Panc1 (cell line): ENCODE measurements at regions not wholly inside any gene's neighbourhood (a gene's known extent, or its start where the extent isn't known, plus 50 kb on each side); places are given as distances from the start of the nearest gene placed in this dataset.

Experiments
- ATAC-seq: fragments of 200-7000 bp; cut with Tn5 transposase; 2 replicates; pipeline ENCODE4 v1.9.1; 2020; ENCODE audit warnings: mild to moderate bottlenecking, moderate library complexity
- BruUV-seq: library from RNA; stranded (reverse); fragments of 400-500 nt; replicated peaks from 2 replicates; lab custom pipeline; 2021; lab: Mats Ljungman, UMichigan
- CTCF ChIA-PET: fragments of 300-600 bp; sonication (Branson Sonifier 250); formaldehyde crosslinking; loops from one replicate; lab custom pipeline; 2022; ENCODE audit warnings: antibody characterized with exemption; lab: Charles Lee
- POLR2A ChIA-PET: fragments of 300-600 bp; sonication (Branson Sonifier 250); formaldehyde crosslinking; loops from one replicate; lab custom pipeline; 2022; ENCODE audit warnings: antibody characterized with exemption; lab: Charles Lee
- DNase-seq: peaks from one replicate; pipeline ENCODE4 v3.0.0-alpha.2; 2010; ENCODE audit warnings: low read depth, low spot score
- H3K27ac ChIP-seq: 2 replicates; pipeline ENCODE4 v1.5.1; 2011; ENCODE audit warnings: mild to moderate bottlenecking, low read length, inconsistent platforms
- H3K27me3 ChIP-seq: fragments of 200-500 bp; sonication (Bioruptor generic); 2 replicates; pipeline ENCODE4 v1.6.0; 2014; ENCODE audit warnings: low read length, inconsistent platforms; ENCODE audit not compliant: control insufficient read depth, insufficient read depth
- H3K36me3 ChIP-seq: fragments of 200-500 bp; sonication (Bioruptor generic); 2 replicates; pipeline ENCODE4 v1.5.1; 2014; ENCODE audit warnings: inconsistent platforms, mild to moderate bottlenecking, low read length, moderate library complexity; ENCODE audit not compliant: control insufficient read depth, insufficient read depth
- H3K4me1 ChIP-seq: 2 replicates; pipeline ENCODE4 v1.5.1; 2011; ENCODE audit warnings: inconsistent platforms, mild to moderate bottlenecking, low read length, moderate library complexity; ENCODE audit not compliant: control insufficient read depth, insufficient read depth
- H3K4me3 ChIP-seq, 2 experiments: 2 replicates each; pipeline ENCODE4 v1.5.1; 2011 to 2012; ENCODE audit warnings: low read depth in 2 of 2, low read length in 2 of 2, mild to moderate bottlenecking in 2 of 2, inconsistent platforms in 1 of 2, moderate library complexity in 1 of 2
- H3K9me3 ChIP-seq: fragments of 200-500 bp; sonication (Bioruptor generic); 2 replicates; pipeline ENCODE4 v1.5.1; 2014; ENCODE audit warnings: low read depth, mild to moderate bottlenecking, inconsistent platforms, low read length, moderate library complexity; ENCODE audit not compliant: control insufficient read depth, insufficient read depth
- CTCF ChIP-seq: fragments of 450-650 bp; IDR thresholded peaks from 2 replicates; pipeline ENCODE4 v1.5.1; 2017; ENCODE audit warnings: mild to moderate bottlenecking
- POLR2AphosphoS5 ChIP-seq: IDR thresholded peaks from 2 replicates; pipeline ENCODE4 v1.6.1; 2012; ENCODE audit warnings: mild to moderate bottlenecking, low read depth, low read length, moderate library complexity
- REST ChIP-seq, 2 experiments: IDR thresholded peaks; 2 replicates each; pipeline ENCODE4 v1.6.1; 2011 to 2012; ENCODE audit warnings: low read depth in 2 of 2, control low read depth in 1 of 2, low read length in 1 of 2, mild to moderate bottlenecking in 1 of 2, moderate library complexity in 1 of 2; ENCODE audit not compliant: insufficient read depth in 1 of 2
- SIN3A ChIP-seq: IDR thresholded peaks from 2 replicates; pipeline ENCODE4 v1.6.1; 2012; ENCODE audit warnings: low read depth, mild to moderate bottlenecking, low read length, moderate library complexity, borderline replicate concordance; ENCODE audit not compliant: insufficient read depth
- TCF7L2 ChIP-seq: IDR thresholded peaks from 2 replicates; pipeline ENCODE4 v1.6.1; 2011; ENCODE audit warnings: mild to moderate bottlenecking, low read depth, low read length, inconsistent platforms
- in situ Hi-C: cut with HindIII; loops from 2 replicates; pipeline ENCODE4 v1.10.0; 2016; ENCODE audit warnings: low sequenced_read_pairs, low pct_unique_long_range_greater_than_20kb
- intact Hi-C: fragments of 100-400 bp; cut with micrococcal nuclease; formaldehyde crosslinking; loops from one replicate; pipeline ENCODE4 v1.10.0; 2022; ENCODE audit not compliant: unreplicated experiment

GRCh38 chr2:143907801-143908200 lies 612.1 kb downstream of the ZEB2 start:
- no peak for DNase-seq
- Histone ChIP-seq H3K27ac (no peak overlapping the region), H3K4me3 (no peak overlapping the region), H3K9me3 (no peaks in the 10 kb centered on the region), H3K4me1 (no peaks in the 10 kb centered on the region), H3K36me3 (no peaks in the 10 kb centered on the region), H3K27me3 (no peaks in the 10 kb centered on the region; the same call in 1 of the 2 replicates)
- intact Hi-C loops (no loop called here), in situ Hi-C loops (no loop called here)
- no TSS peak for BruUV-seq
- TF ChIP-seq TCF7L2 (no peak), POLR2AphosphoS5 (no peak), REST (IDR thresholded peaks at IDR 0.05; ENCODE audit: insufficient read depth in 1 of 2, low read depth in 2 of 2, low read length in 1 of 2) (no peak), CTCF (no peak), SIN3A (no peak)
- no peak for ATAC-seq
- ChIA-PET CTCF (interaction anchor here (0.6 kb wide), 1 partner anchor 172 kb away, joined by 6 read pairs; no protein-coding TSS in a partner anchor), POLR2A (no interaction called here)

- CTCF ChIA-PET = no interaction called here
- intact Hi-C loops = no loop called here
- no peak for TF ChIP-seq TCF7L2
- TF ChIP-seq CTCF = no peak
- TF ChIP-seq REST (IDR thresholded peaks at IDR 0.05; ENCODE audit: insufficient read depth in 1 of 2, low read depth in 2 of 2, low read length in 1 of 2) = no peak
- no peak for TF ChIP-seq POLR2AphosphoS5
- TF ChIP-seq SIN3A = no peak
- H3K9me3 ChIP-seq = no peaks in the 10 kb centered on the region
- DNase-seq (no peak), ATAC-seq (no peak)
- no peak overlapping the region for H3K4me3 ChIP-seq
- H3K27me3 ChIP-seq = no peaks in the 10 kb centered on the region; the same call in 1 of the 2 replicates
- H3K27ac ChIP-seq = no peak overlapping the region
- in situ Hi-C loops = no loop called here
- POLR2A ChIA-PET = no interaction called here
- BruUV-seq = no TSS peak
- no peaks in the 10 kb centered on the region for H3K4me1 ChIP-seq
- no peaks in the 10 kb centered on the region for H3K36me3 ChIP-seq
These were observed 613.1 kb downstream of the ZEB2 start for GRCh38 chr2:143906850-143907249.
